CD14-positive monocyte (primary cell): ENCODE measurements at regions not wholly inside any gene's neighbourhood (a gene's known extent, or its start where the extent isn't known, plus 50 kb on each side); places are given as distances from the start of the nearest gene placed in this dataset.

Source experiments
- DNase-seq, 3 donors: peaks; one replicate each; pipeline ENCODE4 v3.0.0-alpha.2; 2011 to 2022
- H2AFZ ChIP-seq: 2 replicates; pipeline ENCODE4 v1.6.0; 2012; ENCODE audit warnings: mild to moderate bottlenecking, low read depth, low read length, inconsistent platforms; ENCODE audit not compliant: insufficient read depth, poor library complexity, severe bottlenecking
- H3K27ac ChIP-seq, 2 donors: 1 replicate in 1 of 2; 2 replicates in 1 of 2; pipeline ENCODE4 v1.5.1; 2012 to 2013; ENCODE audit warnings: low read length in 2 of 2, control low read depth in 1 of 2, inconsistent platforms in 1 of 2, low read depth in 1 of 2, mild to moderate bottlenecking in 1 of 2
- H3K27me3 ChIP-seq, 2 donors: one replicate each; pipeline versions ENCODE4 v1.6.0 to v1.6.1; 2011 to 2013; ENCODE audit warnings: low read length in 2 of 2; ENCODE audit not compliant: control insufficient read depth in 2 of 2, insufficient read depth in 2 of 2
- H3K36me3 ChIP-seq, 2 donors: replicated peaks in 1 of 2; 1 replicate in 1 of 2; 2 replicates in 1 of 2; pipeline versions ENCODE4 v1.5.1 to v1.6.1; 2012 to 2013; ENCODE audit warnings: low read length in 2 of 2, control low read depth in 1 of 2, inconsistent platforms in 1 of 2, mild to moderate bottlenecking in 1 of 2; ENCODE audit not compliant: insufficient read depth in 2 of 2, control insufficient read depth in 1 of 2
- H3K4me1 ChIP-seq, 2 donors: 1 replicate in 1 of 2; 2 replicates in 1 of 2; pipeline versions ENCODE4 v1.5.1 to v1.6.1; 2012 to 2013; ENCODE audit warnings: low read length in 2 of 2, control low read depth in 1 of 2, inconsistent platforms in 1 of 2, mild to moderate bottlenecking in 1 of 2, moderate library complexity in 1 of 2; ENCODE audit not compliant: insufficient read depth in 2 of 2, control insufficient read depth in 1 of 2
- H3K4me2 ChIP-seq: replicated peaks from 2 replicates; pipeline ENCODE3; 2012; ENCODE audit warnings: low read length, moderate library complexity, mild to moderate bottlenecking; ENCODE audit not compliant: poor library complexity, severe bottlenecking; ENCODE audit errors: extremely low read depth
- H3K4me3 ChIP-seq, 3 experiments: fragments of 200-600 bp in 1 of 3; sonication (generic) in 1 of 3; replicated peaks in 1 of 3; 1 replicate in 2 of 3; 2 replicates in 1 of 3; pipeline ENCODE4 v1.5.1; 2011 to 2013; ENCODE audit warnings: low read length in 3 of 3, mild to moderate bottlenecking in 3 of 3, control low read depth in 2 of 3, low read depth in 2 of 3, inconsistent platforms in 1 of 3, moderate library complexity in 1 of 3
- H3K79me2 ChIP-seq: 2 replicates; pipeline ENCODE4 v1.6.0; 2012; ENCODE audit warnings: mild to moderate bottlenecking, control low read depth, inconsistent platforms, low read length, moderate library complexity; ENCODE audit not compliant: insufficient read depth
- H3K9ac ChIP-seq: 2 replicates; pipeline ENCODE4 v1.6.0; 2017; ENCODE audit warnings: low read length, mild to moderate bottlenecking; ENCODE audit not compliant: insufficient read depth, poor library complexity, severe bottlenecking
- H3K9me3 ChIP-seq, 2 donors: replicated peaks in 1 of 2; 1 replicate in 1 of 2; 2 replicates in 1 of 2; pipeline versions ENCODE4 v1.5.1 to v1.6.1; 2012 to 2013; ENCODE audit warnings: low read length in 2 of 2, control low read depth in 1 of 2; ENCODE audit not compliant: control insufficient read depth in 1 of 2, insufficient read depth in 1 of 2
- H4K20me1 ChIP-seq: 2 replicates; pipeline ENCODE4 v1.6.0; 2012; ENCODE audit warnings: mild to moderate bottlenecking, low read length, control low read depth, moderate library complexity; ENCODE audit not compliant: insufficient read depth
- H3K27ac Mint-ChIP-seq, 7 donors: one replicate each; pipeline ENCODE4 v1.8.0; 2020; ENCODE audit warnings: mild to moderate bottlenecking in 7 of 7, mixed read lengths in 7 of 7, moderate library complexity in 6 of 7, inconsistent platforms in 2 of 7
- H3K27me3 Mint-ChIP-seq, 3 donors: one replicate each; pipeline ENCODE4 v1.8.0; 2021 to 2022; ENCODE audit warnings: low read depth in 3 of 3, mild to moderate bottlenecking in 3 of 3, mixed read lengths in 3 of 3, moderate library complexity in 3 of 3, inconsistent platforms in 1 of 3
- H3K36me3 Mint-ChIP-seq, 2 donors: one replicate each; pipeline ENCODE4 v1.8.0; 2020; ENCODE audit warnings: mixed read lengths in 2 of 2, inconsistent platforms in 1 of 2, mild to moderate bottlenecking in 1 of 2
- H3K4me1 Mint-ChIP-seq: one replicate; pipeline ENCODE4 v1.8.0; 2020; ENCODE audit warnings: mild to moderate bottlenecking, mixed read lengths
- H3K4me3 Mint-ChIP-seq, 2 donors: one replicate each; pipeline ENCODE4 v1.8.0; 2020; ENCODE audit warnings: mild to moderate bottlenecking in 2 of 2, mixed read lengths in 2 of 2, moderate library complexity in 1 of 2
- H3K9me3 Mint-ChIP-seq, 7 donors: one replicate each; pipeline ENCODE4 v1.8.0; 2020 to 2022; ENCODE audit warnings: mixed read lengths in 7 of 7, mild to moderate bottlenecking in 6 of 7, moderate library complexity in 6 of 7, inconsistent platforms in 2 of 7
- WGBS: methylation state at CpG from one replicate; pipeline ENCODE4 v1.1.5; 2013; ENCODE audit warnings: missing lambda C conversion rate; ENCODE audit not compliant: insufficient coverage; 5-methylcytosine and 5-hydroxymethylcytosine counted together
- intact Hi-C, 2 donors: fragments of 100-400 bp; cut with micrococcal nuclease; formaldehyde crosslinking; loops; one replicate each; pipeline versions ENCODE4 v1.15.0 to v1.15.1; 2023
- TF ChIP-seq, protein P1 (sequence below): fragments of 200-600 bp; IDR thresholded peaks from one replicate; pipeline ENCODE4 v1.8.0; 2022; ENCODE audit warnings: antibody characterized with exemption, mild to moderate bottlenecking

DNA sequence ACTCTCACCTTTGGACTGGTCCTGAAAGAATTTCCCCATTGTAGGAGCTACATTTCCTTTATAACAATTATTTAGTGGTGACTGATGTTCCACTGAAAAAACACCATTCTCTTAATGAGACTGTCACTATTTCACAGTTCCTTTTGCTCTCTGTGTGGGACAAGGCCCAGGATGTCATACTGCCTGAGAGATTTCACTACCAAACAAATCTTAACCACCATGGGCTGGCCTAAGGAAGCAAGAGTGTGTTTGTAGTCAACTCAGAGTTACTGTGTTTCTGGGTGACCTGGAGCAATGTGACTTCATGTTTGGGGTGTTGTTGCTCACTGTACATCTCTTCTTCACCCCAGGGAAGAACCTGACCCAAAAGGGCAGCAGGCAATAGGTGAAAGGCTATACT, 50.1 kb upstream of the ZNF608 start:
- Mint-ChIP-seq H3K9me3 (peaks cover 0 to 6% (median 2%) of the 10 kb centered on the region in 7 donors), H3K27ac (no peak overlapping the region), H3K4me1 (no peaks in the 10 kb centered on the region), H3K36me3 (no peaks in the 10 kb centered on the region), H3K27me3 (peaks cover 0 to 3% (median 0%) of the 10 kb centered on the region in 3 donors), H3K4me3 (no peak overlapping the region)
- no peak overlapping the region for H3K9ac ChIP-seq
- H2AFZ ChIP-seq: no peak overlapping the region
- intact Hi-C loops: no loop called here
- no peak overlapping the region for H3K27ac ChIP-seq
- H3K4me2 ChIP-seq: no peak overlapping the region
- no peaks in the 10 kb centered on the region for H3K4me1 ChIP-seq
- H3K36me3 ChIP-seq: no peaks in the 10 kb centered on the region
- H3K4me3 ChIP-seq: no peak overlapping the region
- TF ChIP-seq, protein P1, sequence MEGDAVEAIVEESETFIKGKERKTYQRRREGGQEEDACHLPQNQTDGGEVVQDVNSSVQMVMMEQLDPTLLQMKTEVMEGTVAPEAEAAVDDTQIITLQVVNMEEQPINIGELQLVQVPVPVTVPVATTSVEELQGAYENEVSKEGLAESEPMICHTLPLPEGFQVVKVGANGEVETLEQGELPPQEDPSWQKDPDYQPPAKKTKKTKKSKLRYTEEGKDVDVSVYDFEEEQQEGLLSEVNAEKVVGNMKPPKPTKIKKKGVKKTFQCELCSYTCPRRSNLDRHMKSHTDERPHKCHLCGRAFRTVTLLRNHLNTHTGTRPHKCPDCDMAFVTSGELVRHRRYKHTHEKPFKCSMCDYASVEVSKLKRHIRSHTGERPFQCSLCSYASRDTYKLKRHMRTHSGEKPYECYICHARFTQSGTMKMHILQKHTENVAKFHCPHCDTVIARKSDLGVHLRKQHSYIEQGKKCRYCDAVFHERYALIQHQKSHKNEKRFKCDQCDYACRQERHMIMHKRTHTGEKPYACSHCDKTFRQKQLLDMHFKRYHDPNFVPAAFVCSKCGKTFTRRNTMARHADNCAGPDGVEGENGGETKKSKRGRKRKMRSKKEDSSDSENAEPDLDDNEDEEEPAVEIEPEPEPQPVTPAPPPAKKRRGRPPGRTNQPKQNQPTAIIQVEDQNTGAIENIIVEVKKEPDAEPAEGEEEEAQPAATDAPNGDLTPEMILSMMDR: no peak
- no peaks in the 10 kb centered on the region for H3K79me2 ChIP-seq
- no peaks in the 10 kb centered on the region for H4K20me1 ChIP-seq
- H3K27me3 ChIP-seq: no peaks in the 10 kb centered on the region
- H3K9me3 ChIP-seq: no peaks in the 10 kb centered on the region
- DNase-seq: no peak

DNA sequence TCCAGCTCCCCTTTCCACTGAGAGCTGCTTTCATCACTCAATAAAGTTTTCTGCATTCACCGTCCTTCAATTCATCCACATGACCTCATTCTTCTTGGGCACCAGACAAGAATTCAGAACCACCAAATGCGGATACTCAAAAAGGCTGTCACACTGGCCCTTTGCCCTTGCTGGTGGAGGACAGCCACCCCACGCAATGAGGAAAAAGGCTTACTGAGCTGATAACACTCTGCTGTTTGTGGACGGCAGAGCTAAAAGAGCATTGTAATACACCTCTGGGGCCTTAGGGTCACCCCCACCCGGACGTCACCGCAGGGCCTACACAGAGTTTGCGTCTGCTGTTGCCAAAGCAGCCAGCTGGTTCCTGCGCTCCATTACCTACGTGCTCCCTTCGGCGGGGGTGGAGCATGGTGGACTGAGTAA, 51.2 kb upstream of the ZNF608 start:
- TF ChIP-seq, protein P1: no peak
- no peaks in the 10 kb centered on the region for H4K20me1 ChIP-seq
- H3K79me2 ChIP-seq: no peaks in the 10 kb centered on the region
- no peak overlapping the region for H3K27ac ChIP-seq
- intact Hi-C loops: no loop called here
- H3K27ac Mint-ChIP-seq: no peak overlapping the region
- no peak for DNase-seq
- H3K4me3 ChIP-seq: no peak overlapping the region
- no peak overlapping the region for H2AFZ ChIP-seq
- no peaks in the 10 kb centered on the region for H3K36me3 Mint-ChIP-seq
- peaks cover 0 to 6% (median 2%) of the 10 kb centered on the region in 7 donors for H3K9me3 Mint-ChIP-seq
- H3K4me1 Mint-ChIP-seq: no peaks in the 10 kb centered on the region
- no peak overlapping the region for H3K9ac ChIP-seq
- no peaks in the 10 kb centered on the region for H3K27me3 ChIP-seq
- H3K4me2 ChIP-seq: no peak overlapping the region
- no peak overlapping the region for H3K4me3 Mint-ChIP-seq
- peaks cover 0 to 3% (median 0%) of the 10 kb centered on the region in 3 donors for H3K27me3 Mint-ChIP-seq
- no peaks in the 10 kb centered on the region for H3K4me1 ChIP-seq
- no peaks in the 10 kb centered on the region for H3K9me3 ChIP-seq
- over 99% methylated on average over 10 of the region's 12 CpGs for WGBS
- H3K36me3 ChIP-seq: no peaks in the 10 kb centered on the region
